ENCODE measurements at regions not wholly inside any gene's neighbourhood (a gene's known extent, or its start where the extent isn't known, plus 50 kb on each side); places are given as distances from the start of the nearest gene placed in this dataset.

DNA sequence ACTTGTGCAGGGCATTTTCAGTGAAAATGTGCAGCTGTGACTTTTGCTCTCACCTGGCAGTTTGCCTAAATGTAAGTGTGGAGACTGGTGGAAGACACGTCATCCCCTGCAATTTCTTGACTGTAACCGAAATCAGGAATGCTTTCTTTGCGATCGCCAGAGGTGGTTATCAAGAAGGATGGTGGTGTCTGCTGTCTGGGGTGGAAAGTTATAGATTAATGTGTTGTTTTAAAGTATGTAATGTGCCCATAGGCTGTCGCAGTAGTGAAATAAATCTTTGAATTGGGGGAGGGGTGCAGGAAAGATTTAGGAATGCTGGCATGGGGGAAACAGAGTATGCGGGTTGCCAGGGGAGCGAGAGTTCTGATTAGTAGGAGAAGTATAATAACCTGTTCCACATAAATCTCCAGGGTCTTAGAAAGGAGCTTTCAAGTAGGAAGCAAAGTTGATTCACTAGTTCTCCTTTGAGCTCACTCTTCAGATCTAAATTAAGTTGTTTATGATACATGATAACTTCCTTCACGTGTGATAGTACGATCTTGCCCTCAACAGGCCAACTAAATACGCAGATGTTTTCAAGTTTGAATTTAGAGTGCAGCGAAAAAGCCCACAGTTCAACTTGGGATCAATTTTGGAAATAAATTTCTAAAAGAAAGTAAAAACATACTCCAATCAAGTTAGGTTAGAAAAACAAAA lies 1520.0 kb upstream of the SLC10A2 start:
- TF ChIP-seq CTCF (IDR thresholded peaks at IDR 0.05; ENCODE audit: low read depth, low read length, poor library complexity, severe bottlenecking) (no peak), EZH2phosphoT487 (IDR thresholded peaks at IDR 0.05; ENCODE audit: borderline replicate concordance, low read length) (no peak)
